CD4-positive, alpha-beta T cell (primary cell): ENCODE measurements at regions not wholly inside any gene's neighbourhood (a gene's known extent, or its start where the extent isn't known, plus 50 kb on each side); places are given as distances from the start of the nearest gene placed in this dataset.

Experiments used
- ATAC-seq: fragments of 200-7000 bp; cut with Tn5 transposase; one replicate; pipeline ENCODE4 v1.10.0; 2022; ENCODE audit warnings: mild to moderate bottlenecking; ENCODE audit not compliant: poor library complexity
- CTCF ChIA-PET: fragments of 350-600 bp; sonication (Branson Sonifier 250); formaldehyde crosslinking; loops from one replicate; lab custom pipeline; 2021; ENCODE audit warnings: antibody characterized with exemption, inconsistent platforms; lab: Charles Lee
- POLR2A ChIA-PET: fragments of 350-600 bp; sonication (Branson Sonifier 250); formaldehyde crosslinking; loops from one replicate; lab custom pipeline; 2021; ENCODE audit warnings: antibody characterized with exemption, inconsistent platforms; lab: Charles Lee
- DNase-seq, 14 experiments: peaks; one replicate each; pipeline ENCODE4 v3.0.0-alpha.2; 2013 to 2020; ENCODE audit warnings: mixed read lengths in 2 of 14
- H3K27ac ChIP-seq, 2 donors: one replicate each; pipeline versions ENCODE4 v1.5.1 to v1.7.0; 2013; ENCODE audit warnings: low read length in 2 of 2, low read depth in 1 of 2, mild to moderate bottlenecking in 1 of 2
- H3K27me3 ChIP-seq, 2 experiments: 1 replicate in 1 of 2; 2 replicates in 1 of 2; pipeline versions ENCODE4 v1.6.1 to v1.7.0; 2013; ENCODE audit warnings: low read length in 2 of 2, control low read depth in 1 of 2, mild to moderate bottlenecking in 1 of 2, moderate library complexity in 1 of 2; ENCODE audit not compliant: insufficient read depth in 2 of 2, control insufficient read depth in 1 of 2
- H3K36me3 ChIP-seq: one replicate; pipeline ENCODE4 v1.6.1; 2013; ENCODE audit warnings: low read length, control low read depth; ENCODE audit not compliant: insufficient read depth
- H3K4me1 ChIP-seq: one replicate; pipeline ENCODE4 v1.6.1; 2013; ENCODE audit warnings: low read length, control low read depth; ENCODE audit not compliant: insufficient read depth
- H3K4me3 ChIP-seq: one replicate; pipeline ENCODE4 v1.5.1; 2013; ENCODE audit warnings: mild to moderate bottlenecking, low read length, moderate library complexity
- H3K9me3 ChIP-seq, 2 experiments: 1 replicate in 1 of 2; 2 replicates in 1 of 2; pipeline versions ENCODE4 v1.6.1 to v1.7.0; 2013; ENCODE audit warnings: low read length in 2 of 2, mild to moderate bottlenecking in 2 of 2, control low read depth in 1 of 2, moderate library complexity in 1 of 2; ENCODE audit not compliant: control insufficient read depth in 1 of 2, insufficient read depth in 1 of 2
- H3K27ac Mint-ChIP-seq: one replicate; pipeline ENCODE4 v1.8.0; 2020; ENCODE audit warnings: mixed read lengths
- H3K27me3 Mint-ChIP-seq: one replicate; pipeline ENCODE4 v1.8.0; 2021; ENCODE audit warnings: mixed read lengths
- H3K36me3 Mint-ChIP-seq: one replicate; pipeline ENCODE4 v1.8.0; 2021; ENCODE audit warnings: low read depth, mixed read lengths
- H3K4me1 Mint-ChIP-seq: one replicate; pipeline ENCODE4 v1.8.0; 2021; ENCODE audit warnings: low read depth, mixed read lengths
- H3K4me3 Mint-ChIP-seq: one replicate; pipeline ENCODE4 v1.8.0; 2020; ENCODE audit warnings: mild to moderate bottlenecking, mixed read lengths
- H3K9me3 Mint-ChIP-seq: one replicate; pipeline ENCODE4 v1.8.0; 2020; ENCODE audit warnings: mixed read lengths
- CTCF ChIP-seq: fragments of 200-600 bp; IDR thresholded peaks from one replicate; pipeline ENCODE4 v1.8.0; 2022; ENCODE audit warnings: antibody characterized with exemption, mild to moderate bottlenecking
- intact Hi-C, 2 experiments: fragments of 100-400 bp; cut with DNase I in 1 of 2; cut with micrococcal nuclease in 1 of 2; formaldehyde crosslinking; loops; one replicate each; pipeline versions ENCODE4 v1.15.1 to v1.9.0; 2023 to 2025; cut with DNase I, micrococcal nuclease

- no peak overlapping the region for H3K4me3 Mint-ChIP-seq
Observed at GRCh38 chr2:7719876-7720275, 802.7 kb downstream of the RNF144A start.

GRCh38 chr2:7721413-7721995 lies 804.3 kb downstream of the RNF144A start:
- no peak overlapping the region for H3K4me3 Mint-ChIP-seq
- no peak overlapping the region for H3K27ac Mint-ChIP-seq

More at GRCh38 chr2:7719876-7720275, 802.7 kb downstream of the RNF144A start:
- ChIA-PET POLR2A (no interaction called here), CTCF (no interaction called here)
- Histone ChIP-seq H3K27me3 (no peaks in the 10 kb centered on the region), H3K4me1 (no peaks in the 10 kb centered on the region), H3K9me3 (no peaks in the 10 kb centered on the region), H3K27ac (no peak overlapping the region), H3K36me3 (no peaks in the 10 kb centered on the region), H3K4me3 (no peak overlapping the region)
- Mint-ChIP-seq H3K27me3 (no peaks in the 10 kb centered on the region), H3K27ac (no peak overlapping the region), H3K9me3 (no peaks in the 10 kb centered on the region), H3K36me3 (no peaks in the 10 kb centered on the region), H3K4me1 (peaks cover 10% of the 10 kb centered on the region)
- no peak for TF ChIP-seq CTCF
- DNase-seq: no peak
- intact Hi-C loops: loop anchor here in 1 of 2 experiments (10.0 kb wide), 1 partner anchor 965 kb away; the partner anchor contains the start of gene ID2
- no peak for ATAC-seq

GRCh38 chr2:7722212-7722910 lies 805.1 kb downstream of the RNF144A start:
- peaks cover 30% of the 10 kb centered on the region for H3K4me1 Mint-ChIP-seq
- no peaks in the 10 kb centered on the region for H3K9me3 Mint-ChIP-seq
- no peak for ATAC-seq
- no peak overlapping the region for H3K4me3 Mint-ChIP-seq
- no peak overlapping the region for H3K4me3 ChIP-seq
- no peak overlapping the region for H3K27ac Mint-ChIP-seq
- CTCF ChIA-PET: no interaction called here
- no peaks in the 10 kb centered on the region for H3K9me3 ChIP-seq
- no peaks in the 10 kb centered on the region for H3K36me3 Mint-ChIP-seq
- H3K27me3 ChIP-seq: no peaks in the 10 kb centered on the region
- TF ChIP-seq CTCF: no peak
- H3K27me3 Mint-ChIP-seq: no peaks in the 10 kb centered on the region
- intact Hi-C loops: loop anchor here in 1 of 2 experiments (10.0 kb wide), 1 partner anchor 962 kb away; the partner anchor contains the start of gene ID2
- peaks cover 4% of the 10 kb centered on the region for H3K4me1 ChIP-seq
- no peak overlapping the region for H3K27ac ChIP-seq
- H3K36me3 ChIP-seq: no peaks in the 10 kb centered on the region
- DNase-seq: peak in 1 of 14 experiments; percentile 23
- POLR2A ChIA-PET: no interaction called here

More at GRCh38 chr2:7721413-7721995, 804.3 kb downstream of the RNF144A start:
- ATAC-seq (no peak), DNase-seq (no peak)
- ChIA-PET CTCF (no interaction called here), POLR2A (no interaction called here)
- no peak overlapping the region for H3K4me3 ChIP-seq
- no peaks in the 10 kb centered on the region for H3K27me3 Mint-ChIP-seq
- no peak overlapping the region for H3K27ac ChIP-seq
- intact Hi-C loops: loop anchor here in 1 of 2 experiments (10.0 kb wide), 1 partner anchor 963 kb away; the partner anchor contains the start of gene ID2
- H3K36me3 Mint-ChIP-seq: no peaks in the 10 kb centered on the region
- no peaks in the 10 kb centered on the region for H3K27me3 ChIP-seq
- TF ChIP-seq CTCF: no peak
- H3K9me3 ChIP-seq: no peaks in the 10 kb centered on the region
- H3K4me1 ChIP-seq: peaks cover 3% of the 10 kb centered on the region
- H3K9me3 Mint-ChIP-seq: no peaks in the 10 kb centered on the region
- H3K36me3 ChIP-seq: no peaks in the 10 kb centered on the region
- H3K4me1 Mint-ChIP-seq: peaks cover 22% of the 10 kb centered on the region
